ENCODE measurements at regions not wholly inside any gene's neighbourhood (a gene's known extent, or its start where the extent isn't known, plus 50 kb on each side); places are given as distances from the start of the nearest gene placed in this dataset.
A peak's percentile ranks its signal among the peaks of the same experiment; 100 is the strongest.
"Not testable (repeated sequence)": the region's sequence is repeated elsewhere in the genome, so short reads cannot be mapped to it uniquely, and the experiment has no call there.

GRCh38 chr4:9505341-9505740 is 61.1 kb downstream of the DEFB131A start:
- not testable (repeated sequence) for H3K27ac ChIP-seq, DNase-seq, H3K4me1 ChIP-seq, H3K9me3 ChIP-seq, H3K36me3 ChIP-seq, H3K4me3 ChIP-seq, H3K27me3 ChIP-seq

GRCh38 chr4:9506672-9507071 is 62.5 kb downstream of the DEFB131A start:
- not testable (repeated sequence) for H3K9me3 ChIP-seq, DNase-seq, H3K27ac ChIP-seq, H3K36me3 ChIP-seq, H3K27me3 ChIP-seq, H3K4me1 ChIP-seq, H3K4me3 ChIP-seq

- DNase-seq, H3K4me1 ChIP-seq, H3K27me3 ChIP-seq, H3K36me3 ChIP-seq, H3K4me3 ChIP-seq, H3K9me3 ChIP-seq, H3K27ac ChIP-seq: not testable (repeated sequence)
These were observed 68.7 kb downstream of the DEFB131A start for GRCh38 chr4:9512941-9513340.

- not testable (repeated sequence) for H3K9me3 ChIP-seq, H3K27me3 ChIP-seq, H3K4me3 ChIP-seq, H3K27ac ChIP-seq, H3K4me1 ChIP-seq, H3K36me3 ChIP-seq
- peak in 1 of 3 donors; percentile 7 for DNase-seq
These were observed 75.4 kb downstream of the DEFB131A start for GRCh38 chr4:9519631-9520030.

- DNase-seq, H3K36me3 ChIP-seq, H3K27ac ChIP-seq, H3K4me3 ChIP-seq, H3K9me3 ChIP-seq, H3K27me3 ChIP-seq, H3K4me1 ChIP-seq: not testable (repeated sequence)
These were observed 78.7 kb downstream of the DEFB131A start for GRCh38 chr4:9522903-9523302.

GRCh38 chr4:9524406-9524805 is 80.2 kb downstream of the DEFB131A start:
- not testable (repeated sequence) for H3K4me1 ChIP-seq

GRCh38 chr4:9532134-9532862 is 88.1 kb downstream of the DEFB131A start:
- not testable (repeated sequence) for H3K4me1 ChIP-seq, H3K27me3 ChIP-seq, H3K36me3 ChIP-seq, H3K9me3 ChIP-seq
- Histone ChIP-seq H3K4me3 (peak overlapping the region; percentile 47 to 63 (median 52)), H3K27ac (peak overlapping the region; percentile 17 to 57 (median 40))
- TF ChIP-seq CTCF (IDR thresholded peaks at IDR 0.05): peak; percentile 46 to 94 (median 86)
- TF ChIP-seq POLR2A (IDR thresholded peaks at IDR 0.05): peak; percentile 42 to 43
- peak; percentile 34 to 91 (median 87) for DNase-seq

More at GRCh38 chr4:9524406-9524805, 80.2 kb downstream of the DEFB131A start:
- H3K27me3 ChIP-seq, H3K9me3 ChIP-seq, H3K27ac ChIP-seq, H3K36me3 ChIP-seq, H3K4me3 ChIP-seq, DNase-seq: not testable (repeated sequence)

GRCh38 chr4:9532863-9533192 is 88.6 kb downstream of the DEFB131A start:
- H3K4me1 ChIP-seq, H3K9me3 ChIP-seq, DNase-seq, H3K27me3 ChIP-seq, H3K36me3 ChIP-seq: not testable (repeated sequence)
- H3K4me3 ChIP-seq: peak overlapping the region; percentile 47 to 63 (median 52)
- H3K27ac ChIP-seq: peak overlapping the region in 3 of 4 donors; percentile 17 to 57 (median 39)

GRCh38 chr4:9537101-9537500 is 92.9 kb downstream of the DEFB131A start:
- H3K4me1 ChIP-seq, DNase-seq, H3K36me3 ChIP-seq, H3K4me3 ChIP-seq, H3K9me3 ChIP-seq, H3K27me3 ChIP-seq, H3K27ac ChIP-seq: not testable (repeated sequence)

- not testable (repeated sequence) for H3K36me3 ChIP-seq, H3K27me3 ChIP-seq, H3K4me3 ChIP-seq, H3K9me3 ChIP-seq, H3K4me1 ChIP-seq
- peak overlapping the region in 3 of 4 donors; percentile 22 to 70 (median 40) for H3K27ac ChIP-seq
- peak in 2 of 3 donors; percentile 57 to 66 for DNase-seq
These were observed 95.8 kb downstream of the DEFB131A start for GRCh38 chr4:9539939-9540520.

GRCh38 chr4:9541388-9541915 is 97.2 kb downstream of the DEFB131A start:
- H3K27ac ChIP-seq: peak overlapping the region in 3 of 4 donors; percentile 22 to 70 (median 43)
- H3K27me3 ChIP-seq, H3K4me1 ChIP-seq, H3K4me3 ChIP-seq, H3K36me3 ChIP-seq, H3K9me3 ChIP-seq: not testable (repeated sequence)
- DNase-seq: peak in 1 of 3 donors; percentile 53

GRCh38 chr4:9544851-9545250 is 100.6 kb downstream of the DEFB131A start:
- H3K4me1 ChIP-seq, H3K27ac ChIP-seq, H3K9me3 ChIP-seq, DNase-seq, H3K27me3 ChIP-seq, H3K4me3 ChIP-seq, H3K36me3 ChIP-seq: not testable (repeated sequence)

- DNase-seq, H3K9me3 ChIP-seq, H3K4me3 ChIP-seq, H3K27ac ChIP-seq, H3K4me1 ChIP-seq, H3K36me3 ChIP-seq, H3K27me3 ChIP-seq: not testable (repeated sequence)
These were observed 103.3 kb downstream of the DEFB131A start for GRCh38 chr4:9547470-9547869.

- not testable (repeated sequence) for H3K4me1 ChIP-seq, H3K4me3 ChIP-seq, DNase-seq, H3K9me3 ChIP-seq, H3K27ac ChIP-seq, H3K27me3 ChIP-seq, H3K36me3 ChIP-seq
These were observed 111.9 kb downstream of the DEFB131A start for GRCh38 chr4:9556076-9556475.
